Posterior cingulate gyrus (tissue), 11 donors: ENCODE measurements at regions not wholly inside any gene's neighbourhood (a gene's known extent, or its start where the extent isn't known, plus 50 kb on each side); places are given as distances from the start of the nearest gene placed in this dataset.
"Not testable (repeated sequence)": the region's sequence is repeated elsewhere in the genome, so short reads cannot be mapped to it uniquely, and the experiment has no call there.

Experiments used
- DNase-seq, 10 donors: peaks; one replicate each; pipeline versions ENCODE4 v3.0.0 to v3.0.0-alpha.2; 2020 to 2021; ENCODE audit warnings: mixed read lengths in 3 of 10
- intact Hi-C: fragments of 100-400 bp; cut with DNase I; formaldehyde crosslinking; loops from one replicate; pipeline ENCODE4 v1.15.1; 2023

DNA sequence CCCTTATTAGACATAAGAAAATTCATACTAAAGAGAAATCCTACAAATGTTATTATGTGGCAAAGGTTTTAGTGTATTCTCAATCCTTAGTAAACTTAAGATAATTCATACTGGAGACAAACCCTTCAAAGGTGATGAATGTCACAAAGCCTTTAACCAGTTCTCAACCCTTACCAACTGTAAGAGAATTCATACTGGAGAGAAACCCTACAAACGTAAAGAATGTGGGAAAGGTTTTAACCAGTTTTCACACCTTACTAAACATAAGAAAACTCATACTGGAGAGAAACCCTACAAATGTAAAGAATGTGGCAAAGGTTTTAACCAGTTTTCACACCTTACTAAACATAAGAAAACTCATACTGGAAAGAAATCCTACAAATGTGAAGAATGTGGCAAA, 93.2 kb downstream of the ZNF680 start:
- no peak for DNase-seq
- intact Hi-C loops: no loop called here

DNA sequence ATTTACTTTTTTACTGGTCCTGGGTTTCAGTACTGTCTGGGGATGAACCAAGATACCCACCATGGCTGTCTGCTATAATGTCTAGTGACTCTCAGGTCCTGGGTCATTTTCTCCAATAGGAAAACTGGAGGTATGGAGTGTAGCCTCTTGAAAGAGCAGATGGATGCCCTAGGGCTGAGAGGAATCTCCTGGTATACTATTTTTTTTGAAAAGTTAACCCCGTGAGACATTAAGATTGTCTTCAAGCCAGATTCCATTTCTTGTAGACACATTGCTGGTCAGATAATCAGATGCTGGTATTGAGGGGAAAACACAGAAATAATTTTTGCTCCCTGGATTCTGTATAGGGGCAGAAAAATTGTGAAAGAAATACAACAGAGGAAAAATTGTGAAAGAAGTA, 97.3 kb downstream of the ZNF680 start:
- no peak for DNase-seq
- intact Hi-C loops: no loop called here

DNA sequence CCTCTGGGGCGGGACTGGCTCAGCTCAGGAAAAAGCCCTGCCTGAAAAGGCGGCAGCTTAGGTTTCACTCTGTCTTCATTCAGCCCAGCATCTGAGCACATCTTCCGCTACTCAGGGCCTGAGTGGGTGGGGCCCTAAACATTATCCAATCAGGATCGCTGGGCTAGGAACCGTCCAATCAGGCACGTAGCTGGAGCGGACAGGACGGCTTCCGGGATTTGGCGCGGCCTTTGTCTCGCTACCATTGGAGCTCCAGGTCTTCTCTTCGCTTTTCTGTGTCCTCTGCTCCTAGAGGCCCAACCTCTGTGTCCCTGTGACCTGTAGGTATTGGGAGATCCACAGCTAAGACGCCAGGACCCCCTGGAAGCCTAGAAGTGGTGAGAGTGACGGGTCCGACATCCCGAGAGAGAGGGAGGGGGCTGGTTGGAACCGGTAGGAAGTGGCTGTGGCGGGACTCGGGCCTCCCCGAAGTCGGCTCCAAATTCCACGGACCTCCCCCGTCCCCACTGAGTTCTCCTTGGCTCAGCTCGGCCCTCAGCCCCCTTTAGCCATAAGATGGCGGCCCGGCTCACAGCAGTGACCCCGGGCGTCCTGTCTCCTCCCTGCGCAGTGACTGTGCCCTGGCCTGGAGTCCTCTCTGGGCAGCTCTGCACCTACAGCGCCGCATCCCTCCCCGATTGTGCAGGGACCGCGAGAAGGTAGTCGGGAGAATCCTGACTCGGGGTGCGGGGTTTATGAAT, 99.1 kb downstream of the ZNF680 start:
- intact Hi-C loops: no loop called here
- DNase-seq: peak in 8 of 10 donors; percentile 20 to 95 (median 74)

DNA sequence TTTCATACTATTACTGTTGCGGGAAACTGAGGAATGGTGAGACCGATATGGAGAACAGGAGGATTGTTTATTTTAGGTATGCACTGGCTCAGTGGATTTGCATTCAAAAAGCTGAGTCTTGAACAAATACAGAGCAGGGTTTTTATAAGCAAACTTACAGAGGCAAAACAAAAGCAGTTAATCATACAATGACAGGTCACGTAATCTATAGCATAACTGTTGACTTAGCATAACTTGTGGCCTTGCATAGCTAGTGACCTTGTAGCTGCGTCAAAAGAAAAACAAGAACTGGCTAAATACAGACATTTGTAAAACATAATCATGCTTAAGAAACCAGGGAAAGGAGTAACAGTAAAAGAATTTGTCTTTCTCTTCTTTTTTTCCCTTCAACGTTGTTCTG, 103.0 kb downstream of the ZNF680 start:
- intact Hi-C loops, DNase-seq: not testable (repeated sequence)

DNA sequence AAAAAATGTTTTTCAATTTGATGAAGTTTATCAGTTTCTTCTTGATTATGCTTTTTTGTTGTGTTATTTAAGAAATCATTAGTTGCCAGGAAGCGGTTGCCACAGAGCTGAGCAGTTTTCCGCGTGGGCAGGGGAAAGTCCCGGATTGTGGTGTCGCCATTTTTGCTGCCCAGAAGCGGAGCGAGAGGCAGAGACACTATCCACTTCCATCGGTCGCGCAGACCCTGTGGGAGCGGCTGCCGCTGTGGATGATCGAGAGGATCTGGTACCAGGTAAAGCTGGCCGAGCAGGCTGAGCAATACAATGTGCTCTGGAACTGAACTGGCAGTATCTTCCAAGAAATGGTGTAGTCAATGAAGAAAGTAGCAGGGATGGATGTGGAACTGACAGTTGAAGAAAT, 119.8 kb downstream of the ZNF736 start:
- intact Hi-C loops: no loop called here
- DNase-seq: no peak

DNA sequence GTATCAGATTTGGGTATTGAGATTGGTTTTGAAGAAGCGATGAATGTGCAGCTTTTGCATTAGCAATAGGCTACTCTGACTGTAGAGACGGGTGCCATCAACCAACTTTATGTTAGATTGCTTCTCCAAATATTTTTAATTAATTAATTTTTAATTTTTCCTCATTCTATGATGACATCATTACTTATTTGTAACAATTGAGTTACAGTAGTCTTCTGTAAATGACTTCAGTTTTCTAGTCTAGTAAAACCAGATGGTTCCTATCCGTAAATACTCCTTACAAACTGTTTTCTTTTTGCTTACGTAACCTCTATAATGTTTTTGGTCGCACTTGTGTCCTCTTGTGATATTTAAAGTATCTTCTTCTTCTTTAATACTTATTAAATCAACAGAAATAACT, 118.1 kb downstream of the ZNF736 start:
- intact Hi-C loops: no loop called here
- no peak for DNase-seq

DNA sequence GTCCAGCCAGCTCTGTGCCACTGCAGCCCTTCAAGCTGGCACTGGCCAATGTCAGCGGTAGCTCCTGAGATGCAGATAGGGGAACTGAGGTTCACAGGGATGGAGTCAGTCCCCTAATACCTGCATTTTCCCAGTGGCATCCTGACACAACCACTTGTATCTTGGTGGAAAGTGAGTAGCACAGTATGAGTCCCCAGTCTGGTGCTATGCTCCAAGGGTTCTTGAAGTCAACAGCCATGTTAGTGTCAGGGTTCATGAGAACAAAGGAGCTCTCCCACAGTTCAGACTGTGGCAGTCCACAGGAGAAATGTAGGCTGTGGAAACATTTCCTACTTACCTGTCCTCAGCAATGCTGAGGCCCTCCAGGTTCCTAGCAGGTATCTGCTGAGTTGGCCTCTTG, 115.5 kb downstream of the ZNF736 start:
- intact Hi-C loops: no loop called here
- no peak for DNase-seq

DNA sequence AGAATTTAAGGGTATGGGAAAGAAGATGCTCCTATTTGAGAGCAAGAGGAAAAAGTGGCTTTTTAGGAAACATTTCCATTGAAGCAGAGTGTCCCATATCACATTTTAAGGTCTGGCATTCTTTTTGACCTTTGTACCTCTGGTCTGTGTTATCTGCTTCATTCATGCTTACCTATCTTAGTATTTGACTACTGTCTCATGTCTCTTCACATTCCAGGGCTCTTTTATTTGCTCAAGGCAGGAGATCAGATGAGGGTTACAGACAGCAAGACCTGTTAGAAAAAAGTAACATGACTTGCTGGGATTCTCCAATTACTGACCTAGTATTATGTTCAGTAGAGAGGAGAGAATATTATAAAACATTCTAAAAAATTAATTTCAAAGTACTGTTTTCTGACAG, 111.7 kb downstream of the ZNF736 start:
- intact Hi-C loops: not testable (repeated sequence)

DNA sequence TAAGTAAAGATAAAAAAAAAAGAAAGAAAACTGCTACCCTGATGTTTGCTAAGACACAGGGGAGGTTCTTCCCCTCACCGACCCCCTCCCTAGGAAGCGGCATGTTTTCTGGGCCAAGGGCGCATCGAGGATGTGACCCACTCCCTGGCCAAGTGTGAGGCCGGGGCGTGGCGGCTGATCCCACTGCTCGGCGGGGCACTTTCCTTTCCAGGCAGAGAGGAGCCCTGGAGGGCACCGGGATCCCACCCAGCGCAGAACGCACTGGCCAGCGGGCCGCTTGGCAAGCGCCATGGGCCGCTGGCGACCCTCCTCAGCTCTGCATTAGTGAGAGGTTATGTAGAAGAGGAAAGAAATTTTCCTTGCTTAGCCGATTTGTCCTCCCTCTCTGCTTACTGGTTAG, 93.4 kb downstream of the ZNF736 start:
- peak in 1 of 10 donors; percentile 70 for DNase-seq
- intact Hi-C loops: no loop called here

More for the DNA sequence above, 111.7 kb downstream of the ZNF736 start:
- not testable (repeated sequence) for DNase-seq
